ENCODE measurements at regions not wholly inside any gene's neighbourhood (a gene's known extent, or its start where the extent isn't known, plus 50 kb on each side); places are given as distances from the start of the nearest gene placed in this dataset.

GRCh38 chr6:91465393-91465792 is 878.5 kb upstream of the MAP3K7 start:
- DNase-seq = no peak

GRCh38 chr6:91464718-91465117 is 877.8 kb upstream of the MAP3K7 start:
- intact Hi-C loops (cut with DNase I, micrococcal nuclease) = no loop called here
- ATAC-seq (no peak), DNase-seq (no peak)

More at GRCh38 chr6:91465393-91465792, 878.5 kb upstream of the MAP3K7 start:
- intact Hi-C loops (cut with DNase I, micrococcal nuclease) = no loop called here
- no peak for ATAC-seq

- no peak for DNase-seq
- no peak for ATAC-seq
- intact Hi-C loops (cut with DNase I, micrococcal nuclease) = no loop called here
Observed at GRCh38 chr6:91464201-91464600, 877.3 kb upstream of the MAP3K7 start.

GRCh38 chr6:91462241-91462640 is 875.4 kb upstream of the MAP3K7 start:
- DNase-seq (no peak), ATAC-seq (no peak)
- intact Hi-C loops (cut with DNase I, micrococcal nuclease) = no loop called here

- DNase-seq (no peak), ATAC-seq (peak; percentile 73)
Observed at GRCh38 chr6:91453224-91453878, 866.5 kb upstream of the MAP3K7 start.

DNA sequence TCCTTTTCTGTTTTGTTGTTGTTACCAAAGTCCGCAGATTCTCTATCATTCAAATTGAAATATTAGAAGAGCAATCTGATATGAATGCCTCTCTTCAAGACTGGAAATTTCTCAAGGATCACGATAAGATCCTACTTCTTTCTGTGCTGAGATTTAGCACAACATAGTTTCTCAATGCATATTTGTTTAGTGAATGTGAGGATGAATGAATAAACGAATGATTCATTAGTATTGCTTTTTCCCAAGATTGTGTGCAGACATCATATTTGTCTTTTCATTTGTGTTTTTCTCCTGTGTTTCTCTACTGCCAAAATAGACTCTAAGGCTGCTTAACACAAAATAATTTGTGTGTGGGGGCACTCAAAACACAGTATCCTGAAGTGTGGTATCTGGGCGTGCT is 862.7 kb upstream of the MAP3K7 start:
- DNase-seq (no peak), ATAC-seq (no peak)
- intact Hi-C loops (cut with DNase I, micrococcal nuclease) = no loop called here

More at GRCh38 chr6:91453224-91453878, 866.5 kb upstream of the MAP3K7 start:
- intact Hi-C loops (cut with DNase I, micrococcal nuclease) = no loop called here

GRCh38 chr6:91447530-91448254 is 860.8 kb upstream of the MAP3K7 start:
- ATAC-seq (no peak), DNase-seq (no peak)
- intact Hi-C loops (cut with DNase I, micrococcal nuclease) = no loop called here

DNA sequence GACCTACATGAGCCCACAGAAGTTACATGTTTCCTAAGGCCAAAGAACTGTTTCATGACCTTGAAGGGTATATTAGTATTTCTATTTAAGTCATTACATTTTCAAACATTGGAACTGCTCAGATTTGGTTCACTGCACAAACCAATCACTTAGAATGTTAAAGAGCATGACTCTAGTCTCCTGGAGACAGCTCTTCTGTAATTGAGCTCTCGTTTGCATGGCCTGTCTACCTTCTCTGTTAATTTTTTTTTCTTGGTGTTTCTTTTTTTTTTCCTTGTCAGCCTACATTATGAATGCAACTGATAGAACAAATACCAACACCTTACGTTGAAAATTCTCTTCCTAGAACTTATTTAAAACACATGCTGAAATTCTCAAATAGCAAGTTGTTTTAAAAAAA is 860.2 kb upstream of the MAP3K7 start:
- intact Hi-C loops (cut with DNase I, micrococcal nuclease) = no loop called here
- ATAC-seq = no peak

GRCh38 chr6:91443405-91443804 is 856.5 kb upstream of the MAP3K7 start:
- ATAC-seq (no peak), DNase-seq (no peak)
- intact Hi-C loops (cut with DNase I, micrococcal nuclease) = no loop called here

More for the DNA sequence above, 860.2 kb upstream of the MAP3K7 start:
- no peak for DNase-seq

DNA sequence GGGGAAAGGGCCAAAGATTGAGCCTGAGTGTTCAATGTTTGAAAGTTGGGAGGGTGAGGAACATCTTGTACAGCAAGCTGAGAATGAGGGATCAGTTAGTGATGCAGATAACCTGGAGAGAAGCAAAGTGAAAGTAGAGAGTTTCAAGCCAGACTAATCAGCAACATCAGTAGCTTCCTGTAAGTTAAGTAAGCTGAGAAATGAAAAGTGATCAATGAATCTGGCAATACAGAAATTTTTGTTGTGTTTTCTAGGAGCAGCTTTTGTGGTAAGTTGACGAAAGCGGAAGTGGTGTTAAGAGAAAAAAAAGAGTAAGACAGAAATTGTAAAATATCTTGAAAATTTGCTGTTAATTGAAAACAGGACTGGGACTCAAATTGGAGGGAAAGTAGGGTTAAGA is 855.5 kb upstream of the MAP3K7 start:
- DNase-seq (no peak), ATAC-seq (no peak)
- intact Hi-C loops (cut with DNase I, micrococcal nuclease) = no loop called here

- no peak for DNase-seq
- no peak for ATAC-seq
- intact Hi-C loops (cut with DNase I, micrococcal nuclease) = no loop called here
Observed at GRCh38 chr6:91438570-91438969, 851.7 kb upstream of the MAP3K7 start.

DNA sequence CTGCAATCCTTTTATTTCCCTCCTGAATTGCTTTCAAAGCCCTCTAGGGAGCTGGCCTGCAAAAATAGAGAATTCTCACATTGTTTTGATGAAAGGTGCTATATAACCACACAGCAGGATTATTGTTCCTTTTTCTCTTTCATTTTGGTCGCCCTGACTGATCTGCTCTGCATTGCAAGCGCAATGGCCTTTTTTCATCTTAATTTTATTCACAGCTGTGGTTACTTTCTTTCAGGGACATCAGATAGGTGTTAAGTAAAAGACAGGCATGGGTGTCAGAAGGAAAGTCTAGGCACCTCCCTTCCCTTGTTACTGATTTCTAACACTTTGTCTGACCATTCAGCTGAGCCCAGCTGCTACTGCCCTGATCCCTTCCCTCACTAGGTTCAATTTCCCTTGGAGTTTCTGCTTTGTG is 850.5 kb upstream of the MAP3K7 start:
- ATAC-seq (no peak), DNase-seq (no peak)
- intact Hi-C loops (cut with DNase I, micrococcal nuclease) = no loop called here

DNA sequence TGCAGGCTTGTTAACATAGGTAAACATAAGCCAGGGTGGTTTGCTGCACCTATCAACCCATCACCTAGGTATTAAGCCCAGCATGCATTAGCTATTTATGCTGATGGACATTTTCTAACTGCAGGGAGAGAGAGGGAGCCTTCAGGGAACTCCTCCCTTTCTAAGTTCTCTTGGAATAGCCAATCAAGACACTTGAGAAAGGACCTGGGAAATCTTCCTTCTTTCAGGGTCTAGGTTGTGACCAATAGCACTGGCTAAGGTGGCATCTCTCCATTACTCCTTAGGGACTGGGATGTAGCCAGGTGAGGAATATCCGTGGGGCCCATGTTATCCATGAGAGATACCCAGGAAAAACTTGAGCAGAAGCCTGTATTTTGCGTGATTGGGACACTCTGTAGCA is 849.6 kb upstream of the MAP3K7 start:
- intact Hi-C loops (cut with DNase I, micrococcal nuclease) = no loop called here
- ATAC-seq (no peak), DNase-seq (no peak)

GRCh38 chr6:91435630-91436029 is 848.8 kb upstream of the MAP3K7 start:
- no peak for ATAC-seq
- DNase-seq = no peak
- intact Hi-C loops (cut with DNase I, micrococcal nuclease) = no loop called here

GRCh38 chr6:91434576-91434975 is 847.7 kb upstream of the MAP3K7 start:
- intact Hi-C loops (cut with DNase I, micrococcal nuclease) = no loop called here
- DNase-seq (no peak), ATAC-seq (no peak)

GRCh38 chr6:91433660-91434534 is 847.0 kb upstream of the MAP3K7 start:
- intact Hi-C loops (cut with DNase I, micrococcal nuclease) = no loop called here
- ATAC-seq (no peak), DNase-seq (no peak)

DNA sequence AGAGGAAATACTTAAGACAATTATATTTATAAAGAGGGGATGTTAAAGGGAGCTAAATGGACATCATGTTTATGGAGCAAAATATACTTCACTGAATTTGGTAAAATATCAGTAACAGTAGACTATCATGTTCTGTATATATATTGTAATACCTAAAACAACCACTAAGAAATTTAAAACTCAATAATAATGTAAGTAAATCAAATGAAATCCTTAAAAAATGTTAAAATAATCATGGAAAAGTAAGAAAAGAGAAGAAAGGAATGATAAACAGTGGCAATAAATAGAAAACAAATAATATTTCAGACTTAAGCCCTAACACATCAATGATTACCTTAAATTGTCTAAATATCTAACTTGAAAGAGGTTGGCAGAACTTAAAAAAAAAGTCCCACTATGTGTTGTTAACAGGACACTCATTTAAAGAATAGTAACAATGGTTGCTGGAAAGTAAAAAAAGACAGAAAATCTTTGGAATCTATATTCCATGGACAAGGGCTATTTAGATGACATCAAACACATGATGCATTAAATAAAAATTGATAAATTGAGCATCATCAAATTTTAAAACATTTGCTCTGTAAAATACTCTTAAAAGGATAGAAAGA is 842.2 kb upstream of the MAP3K7 start:
- intact Hi-C loops (cut with DNase I, micrococcal nuclease) = no loop called here
- ATAC-seq = no peak

GRCh38 chr6:91428296-91428695 is 841.4 kb upstream of the MAP3K7 start:
- intact Hi-C loops (cut with DNase I, micrococcal nuclease) = no loop called here
- no peak for DNase-seq
- no peak for ATAC-seq

More for the DNA sequence above, 842.2 kb upstream of the MAP3K7 start:
- no peak for DNase-seq

GRCh38 chr6:91420243-91420642 is 833.4 kb upstream of the MAP3K7 start:
- ATAC-seq (no peak), DNase-seq (no peak)
- intact Hi-C loops (cut with DNase I, micrococcal nuclease) = no loop called here
